ENCODE measurements at regions not wholly inside any gene's neighbourhood (a gene's known extent, or its start where the extent isn't known, plus 50 kb on each side); places are given as distances from the start of the nearest gene placed in this dataset.
A peak's percentile ranks its signal among the peaks of the same experiment; 100 is the strongest.
"Not testable (repeated sequence)": the region's sequence is repeated elsewhere in the genome, so short reads cannot be mapped to it uniquely, and the experiment has no call there.

DNA sequence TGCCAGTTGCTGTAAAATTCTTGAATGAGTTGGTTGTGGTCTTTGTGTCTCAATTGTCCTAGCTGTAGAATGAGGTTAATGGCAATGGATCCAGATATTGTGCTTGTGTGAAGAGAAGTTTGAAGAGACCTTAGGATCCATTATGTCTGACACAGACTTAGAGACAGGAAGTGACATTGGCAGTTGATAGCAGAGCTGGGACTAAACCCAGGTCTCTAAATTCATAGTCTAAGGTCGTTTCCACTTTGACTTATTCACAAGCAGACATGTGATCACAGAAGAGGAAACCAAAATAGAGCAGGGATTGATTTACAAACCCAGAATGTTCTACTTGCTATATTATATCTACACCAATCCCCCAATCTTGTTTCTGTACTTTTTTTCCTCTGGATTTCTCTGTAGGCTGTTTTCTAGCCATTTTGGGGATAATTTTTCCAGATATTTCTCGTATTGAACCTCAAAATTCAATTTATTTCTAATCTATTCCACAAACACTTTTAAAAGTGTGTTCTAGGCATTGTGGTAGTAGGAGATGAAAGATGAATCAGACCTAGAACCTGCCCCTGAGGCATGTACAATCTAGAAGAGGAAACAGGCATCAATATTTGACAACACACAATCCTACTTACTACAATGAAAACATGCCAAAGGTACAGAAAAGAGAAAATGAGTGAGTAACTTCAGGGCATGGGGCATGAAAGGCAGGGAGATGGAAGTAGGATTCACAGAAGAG, 123.3 kb downstream of the NFKBIZ start:
- Histone ChIP-seq H3K36me3 (ENCODE audit: insufficient read depth, low read length) (no peaks in the 10 kb centered on the region), H3K4me1 (ENCODE audit: insufficient read depth, low read length) (no peaks in the 10 kb centered on the region), H3K27ac (ENCODE audit: low read depth, low read length) (no peak overlapping the region), H3K4me3 (ENCODE audit: low read length) (no peak overlapping the region), H3K9me3 (ENCODE audit: low read length) (no peaks in the 10 kb centered on the region), H3K27me3 (ENCODE audit: insufficient read depth, low read length, poor library complexity, severe bottlenecking) (no peaks in the 10 kb centered on the region)
- Mint-ChIP-seq H3K4me3 (no peak overlapping the region), H3K36me3 (peaks cover 0 to 10% (median 3%) of the 10 kb centered on the region in 3 donors), H3K9me3 (peaks cover 0 to 4% (median 0%) of the 10 kb centered on the region in 5 donors), H3K27me3 (no peaks in the 10 kb centered on the region), H3K4me1 (peaks cover 0 to 9% (median 8%) of the 10 kb centered on the region in 3 donors), H3K27ac (peak overlapping the region in 1 of 8 donors; percentile 37)
- ChIA-PET POLR2A (no interaction called here), CTCF (interaction anchor here (1.3 kb wide), 1 partner anchor 10 kb away, joined by 3 read pairs; no protein-coding TSS in a partner anchor)
- no peak for DNase-seq

DNA sequence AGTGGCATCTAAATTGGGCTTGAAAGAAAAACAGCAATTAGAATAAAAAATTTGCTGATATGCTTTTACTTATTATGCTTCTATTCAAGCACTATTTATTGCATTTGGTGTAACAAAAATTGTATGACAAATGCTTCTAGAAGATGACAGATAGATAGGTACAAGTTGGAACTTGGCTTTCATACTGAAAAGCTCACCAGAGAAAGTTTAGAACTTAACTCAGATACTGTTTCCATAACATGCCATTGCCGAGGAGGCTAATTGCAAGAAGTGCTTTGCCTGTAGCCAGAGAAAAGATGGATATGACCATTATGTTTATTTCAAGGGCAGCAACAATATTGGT, 123.8 kb downstream of the NFKBIZ start:
- no peak overlapping the region for H3K27ac Mint-ChIP-seq

DNA sequence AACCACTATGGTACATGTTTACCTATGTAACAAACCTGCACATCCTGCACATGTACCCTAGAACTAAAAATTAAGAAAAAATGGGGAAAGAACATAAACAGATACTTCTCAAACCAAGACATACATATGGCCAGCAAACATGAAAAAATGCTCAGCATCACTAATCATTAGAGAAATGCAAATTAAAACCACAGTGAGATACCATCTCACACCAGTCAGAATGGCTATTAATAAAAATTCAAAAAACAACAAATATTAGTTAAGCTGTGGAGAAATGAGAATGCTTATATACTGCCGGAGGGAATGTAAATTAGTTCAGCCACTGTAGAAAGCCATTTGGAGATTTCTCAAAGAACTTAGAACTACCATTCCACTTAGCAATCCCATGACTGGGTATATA, 126.1 kb downstream of the NFKBIZ start:
- H3K27ac Mint-ChIP-seq; H3K36me3 ChIP-seq (ENCODE audit: insufficient read depth, low read length); H3K4me1 Mint-ChIP-seq; H3K9me3 Mint-ChIP-seq; H3K4me1 ChIP-seq (ENCODE audit: insufficient read depth, low read length); H3K36me3 Mint-ChIP-seq; H3K4me3 Mint-ChIP-seq; H3K27me3 Mint-ChIP-seq; POLR2A ChIA-PET; H3K27me3 ChIP-seq (ENCODE audit: insufficient read depth, low read length, poor library complexity, severe bottlenecking); H3K9me3 ChIP-seq (ENCODE audit: low read length); H3K27ac ChIP-seq (ENCODE audit: low read depth, low read length); H3K4me3 ChIP-seq (ENCODE audit: low read length); DNase-seq; CTCF ChIA-PET: not testable (repeated sequence)

More for the DNA sequence above, 123.8 kb downstream of the NFKBIZ start:
- H3K4me3 Mint-ChIP-seq, result no peak overlapping the region
- H3K9me3 Mint-ChIP-seq, result peaks cover 0 to 4% (median 0%) of the 10 kb centered on the region in 5 donors
- H3K27ac ChIP-seq (ENCODE audit: low read depth, low read length), result no peak overlapping the region
- no peak overlapping the region for H3K4me3 ChIP-seq (ENCODE audit: low read length)
- no peaks in the 10 kb centered on the region for H3K36me3 ChIP-seq (ENCODE audit: insufficient read depth, low read length)
- peaks cover 0 to 9% (median 8%) of the 10 kb centered on the region in 3 donors for H3K4me1 Mint-ChIP-seq
- peaks cover 0 to 5% (median 3%) of the 10 kb centered on the region in 3 donors for H3K36me3 Mint-ChIP-seq
- no peaks in the 10 kb centered on the region for H3K9me3 ChIP-seq (ENCODE audit: low read length)
- H3K27me3 ChIP-seq (ENCODE audit: insufficient read depth, low read length, poor library complexity, severe bottlenecking), result no peaks in the 10 kb centered on the region
- DNase-seq, result no peak
- ChIA-PET CTCF (no interaction called here), POLR2A (no interaction called here)
- no peaks in the 10 kb centered on the region for H3K4me1 ChIP-seq (ENCODE audit: insufficient read depth, low read length)
- H3K27me3 Mint-ChIP-seq, result no peaks in the 10 kb centered on the region

DNA sequence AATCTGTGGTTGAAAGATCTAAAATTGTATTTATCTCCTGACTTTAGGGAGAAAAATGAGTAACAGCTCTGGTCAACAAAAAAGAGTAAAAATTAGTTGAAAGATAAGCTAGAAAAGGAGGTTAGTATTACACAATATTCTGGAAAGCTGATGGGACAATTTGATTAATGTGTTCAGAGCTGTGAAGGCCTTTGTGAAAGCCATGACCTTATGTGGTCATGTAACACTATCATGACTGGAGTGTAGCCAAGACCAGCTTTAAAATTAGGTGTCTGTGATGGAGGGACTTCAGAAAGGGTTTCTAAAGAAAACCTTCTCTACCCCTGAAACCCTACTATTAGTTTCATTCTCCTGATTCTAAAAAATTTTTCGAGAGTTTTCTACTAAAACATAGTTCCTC, 127.2 kb downstream of the NFKBIZ start:
- CTCF ChIA-PET, result no interaction called here
- Histone ChIP-seq H3K9me3 (ENCODE audit: low read length) (no peaks in the 10 kb centered on the region), H3K27ac (ENCODE audit: low read depth, low read length) (no peak overlapping the region), H3K27me3 (ENCODE audit: insufficient read depth, low read length, poor library complexity, severe bottlenecking) (no peaks in the 10 kb centered on the region), H3K36me3 (ENCODE audit: insufficient read depth, low read length) (no peaks in the 10 kb centered on the region), H3K4me1 (ENCODE audit: insufficient read depth, low read length) (no peaks in the 10 kb centered on the region), H3K4me3 (ENCODE audit: low read length) (no peak overlapping the region)
- Mint-ChIP-seq H3K9me3 (no peaks in the 10 kb centered on the region), H3K4me1 (peaks cover 0 to 9% (median 8%) of the 10 kb centered on the region in 3 donors), H3K36me3 (no peaks in the 10 kb centered on the region), H3K4me3 (no peak overlapping the region), H3K27me3 (peaks cover 0 to 4% of the 10 kb centered on the region in 2 donors), H3K27ac (no peak overlapping the region)
- no peak for DNase-seq
- POLR2A ChIA-PET, result no interaction called here

DNA sequence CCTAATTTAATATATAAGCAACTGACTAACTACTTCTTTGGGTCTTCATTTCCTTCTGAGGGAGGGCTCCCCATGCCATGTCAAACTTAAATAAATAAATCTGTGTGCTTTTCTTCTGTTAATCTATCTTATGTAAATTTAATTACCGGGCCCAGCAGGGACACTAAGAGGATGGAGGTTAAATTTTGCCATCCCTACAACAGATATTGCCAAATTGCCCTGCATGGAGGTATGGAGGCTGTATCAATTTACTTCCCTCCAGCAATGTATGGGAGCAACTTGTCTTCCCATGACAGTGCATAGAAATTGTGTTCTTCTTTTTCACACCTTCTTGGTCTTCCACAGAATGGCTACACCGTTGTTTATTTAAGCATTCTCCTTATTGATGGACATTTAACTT, 129.0 kb downstream of the NFKBIZ start:
- Histone ChIP-seq H3K27me3 (ENCODE audit: insufficient read depth, low read length, poor library complexity, severe bottlenecking) (no peaks in the 10 kb centered on the region), H3K4me1 (ENCODE audit: insufficient read depth, low read length) (no peaks in the 10 kb centered on the region), H3K4me3 (ENCODE audit: low read length) (no peak overlapping the region), H3K36me3 (ENCODE audit: insufficient read depth, low read length) (no peaks in the 10 kb centered on the region), H3K9me3 (ENCODE audit: low read length) (no peaks in the 10 kb centered on the region), H3K27ac (ENCODE audit: low read depth, low read length) (no peak overlapping the region)
- Mint-ChIP-seq H3K27me3 (peaks cover 0 to 13% of the 10 kb centered on the region in 2 donors), H3K27ac (no peak overlapping the region), H3K9me3 (no peaks in the 10 kb centered on the region), H3K36me3 (peaks cover 0 to 3% (median 0%) of the 10 kb centered on the region in 3 donors), H3K4me1 (no peaks in the 10 kb centered on the region), H3K4me3 (no peak overlapping the region)
- CTCF ChIA-PET, result no interaction called here
- POLR2A ChIA-PET, result no interaction called here
- no peak for DNase-seq

DNA sequence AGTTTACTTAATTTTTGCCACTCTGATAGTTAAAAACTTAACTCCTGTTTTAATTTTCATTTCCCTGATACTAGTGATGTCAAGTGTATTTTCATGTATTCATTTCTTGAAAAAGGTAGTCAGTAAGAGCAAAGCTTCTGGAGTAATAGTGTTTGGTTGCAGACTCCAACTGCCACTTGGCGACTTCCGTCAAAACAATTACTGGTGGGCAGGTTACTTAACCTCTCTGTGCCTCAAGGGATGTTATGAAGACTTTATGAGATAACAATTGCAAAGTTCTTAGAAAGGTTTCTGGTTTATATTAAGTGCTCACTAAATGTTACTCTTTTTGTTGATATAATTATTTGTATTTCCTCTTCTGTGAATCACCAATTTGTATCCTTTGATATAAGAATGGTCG, 129.7 kb downstream of the NFKBIZ start:
- H3K4me3 ChIP-seq (ENCODE audit: low read length), result no peak overlapping the region
- no peaks in the 10 kb centered on the region for H3K27me3 ChIP-seq (ENCODE audit: insufficient read depth, low read length, poor library complexity, severe bottlenecking)
- Mint-ChIP-seq H3K27me3 (peaks cover 0 to 13% of the 10 kb centered on the region in 2 donors), H3K9me3 (no peaks in the 10 kb centered on the region), H3K27ac (no peak overlapping the region), H3K4me1 (no peaks in the 10 kb centered on the region), H3K36me3 (peaks cover 0 to 3% (median 0%) of the 10 kb centered on the region in 3 donors), H3K4me3 (no peak overlapping the region)
- H3K4me1 ChIP-seq (ENCODE audit: insufficient read depth, low read length), result no peaks in the 10 kb centered on the region
- no peaks in the 10 kb centered on the region for H3K9me3 ChIP-seq (ENCODE audit: low read length)
- ChIA-PET POLR2A (no interaction called here), CTCF (no interaction called here)
- no peak overlapping the region for H3K27ac ChIP-seq (ENCODE audit: low read depth, low read length)
- no peak for DNase-seq
- no peaks in the 10 kb centered on the region for H3K36me3 ChIP-seq (ENCODE audit: insufficient read depth, low read length)

DNA sequence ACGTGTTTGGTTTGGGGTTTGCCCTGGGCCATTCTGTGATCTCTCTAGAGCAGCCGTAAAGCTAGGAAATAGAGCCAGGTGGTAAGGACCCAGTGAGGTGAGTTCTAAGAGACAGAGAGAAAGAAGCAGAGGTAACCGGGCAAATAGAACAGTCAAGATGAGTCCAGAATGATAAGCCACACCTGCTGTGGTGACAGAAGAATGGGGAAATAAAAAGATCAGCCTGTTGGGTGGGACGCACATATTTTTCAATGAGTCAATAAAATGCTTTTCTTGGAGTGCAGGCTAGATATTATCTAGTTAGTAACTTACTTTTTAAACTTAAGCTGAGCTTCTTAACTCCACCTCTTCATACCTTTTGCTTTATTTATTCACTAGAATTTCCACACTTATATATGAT, 135.0 kb downstream of the NFKBIZ start:
- peaks cover 0 to 13% of the 10 kb centered on the region in 2 donors for H3K27me3 Mint-ChIP-seq
- no peaks in the 10 kb centered on the region for H3K9me3 Mint-ChIP-seq
- H3K36me3 Mint-ChIP-seq, result peaks cover 0 to 3% (median 0%) of the 10 kb centered on the region in 3 donors
- Histone ChIP-seq H3K4me3 (ENCODE audit: low read length) (no peak overlapping the region), H3K27ac (ENCODE audit: low read depth, low read length) (no peak overlapping the region), H3K36me3 (ENCODE audit: insufficient read depth, low read length) (no peaks in the 10 kb centered on the region), H3K27me3 (ENCODE audit: insufficient read depth, low read length, poor library complexity, severe bottlenecking) (no peaks in the 10 kb centered on the region), H3K4me1 (ENCODE audit: insufficient read depth, low read length) (peaks cover 8% of the 10 kb centered on the region), H3K9me3 (ENCODE audit: low read length) (no peaks in the 10 kb centered on the region)
- peaks cover 9 to 21% (median 19%) of the 10 kb centered on the region in 3 donors for H3K4me1 Mint-ChIP-seq
- no peak for DNase-seq
- ChIA-PET POLR2A (no interaction called here), CTCF (no interaction called here)
- no peak overlapping the region for H3K27ac Mint-ChIP-seq
- no peak overlapping the region for H3K4me3 Mint-ChIP-seq

DNA sequence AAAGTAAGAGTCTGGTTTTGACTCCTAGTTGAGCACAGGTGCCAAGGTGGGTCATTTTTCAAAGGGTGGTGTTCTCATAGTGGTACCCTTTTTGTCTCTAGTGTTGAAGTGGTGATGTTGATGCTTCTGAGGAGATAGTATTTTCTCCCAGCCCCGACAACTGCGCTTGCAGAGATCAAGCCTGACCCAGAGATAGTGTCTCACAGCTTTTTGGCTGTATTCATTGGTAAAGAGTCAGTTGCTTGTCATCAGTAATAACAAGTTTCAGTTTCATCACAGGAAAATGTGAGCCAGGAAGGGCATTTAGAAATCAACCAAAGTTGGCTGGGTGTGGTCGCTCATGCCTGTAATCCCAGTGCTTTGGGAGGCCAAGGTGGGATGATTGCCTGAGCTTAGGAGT, 139.3 kb downstream of the NFKBIZ start:
- H3K4me1 Mint-ChIP-seq, result peaks cover 9 to 24% (median 22%) of the 10 kb centered on the region in 3 donors
- H3K9me3 Mint-ChIP-seq, result no peaks in the 10 kb centered on the region
- ChIA-PET POLR2A (no interaction called here), CTCF (no interaction called here)
- H3K9me3 ChIP-seq (ENCODE audit: low read length), result no peaks in the 10 kb centered on the region
- H3K27me3 ChIP-seq (ENCODE audit: insufficient read depth, low read length, poor library complexity, severe bottlenecking), result no peaks in the 10 kb centered on the region
- no peak overlapping the region for H3K4me3 ChIP-seq (ENCODE audit: low read length)
- no peak for DNase-seq
- H3K4me1 ChIP-seq (ENCODE audit: insufficient read depth, low read length), result peaks cover 8% of the 10 kb centered on the region
- peaks cover 0 to 3% of the 10 kb centered on the region in 2 donors for H3K27me3 Mint-ChIP-seq
- H3K27ac Mint-ChIP-seq, result no peak overlapping the region
- peak overlapping the region in 1 of 7 donors; percentile 57 for H3K4me3 Mint-ChIP-seq
- H3K27ac ChIP-seq (ENCODE audit: low read depth, low read length), result no peak overlapping the region
- H3K36me3 Mint-ChIP-seq, result no peaks in the 10 kb centered on the region
- no peaks in the 10 kb centered on the region for H3K36me3 ChIP-seq (ENCODE audit: insufficient read depth, low read length)

Data from CD8-positive, alpha-beta memory T cell (primary cell).